ENCODE measurements at regions not wholly inside any gene's neighbourhood (a gene's known extent, or its start where the extent isn't known, plus 50 kb on each side); places are given as distances from the start of the nearest gene placed in this dataset.

DNA sequence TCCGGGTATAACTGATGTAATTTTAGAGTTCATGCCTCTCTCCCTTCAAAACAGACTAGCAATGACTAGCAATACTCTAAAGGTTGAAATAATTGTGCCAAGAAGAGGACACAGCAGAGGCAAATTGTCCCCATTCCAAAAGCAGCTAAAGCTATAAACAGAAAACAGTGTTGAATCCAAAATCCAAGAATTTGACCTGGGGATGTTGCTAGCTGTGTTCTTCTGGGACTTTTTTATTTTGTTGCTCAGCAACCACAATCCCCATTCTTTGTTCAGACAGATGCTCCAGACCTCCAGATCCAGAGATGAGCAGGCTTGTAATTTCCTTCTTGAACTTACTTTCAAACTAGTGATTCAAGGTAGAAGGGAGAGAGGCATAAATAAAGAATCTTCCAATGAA lies 191.5 kb downstream of the FOXB1 start:
- no peak overlapping the region for H3K4me3 ChIP-seq (ENCODE audit: low read length)
- no peak for DNase-seq (ENCODE audit: low read depth)
- TF ChIP-seq, protein P1, sequence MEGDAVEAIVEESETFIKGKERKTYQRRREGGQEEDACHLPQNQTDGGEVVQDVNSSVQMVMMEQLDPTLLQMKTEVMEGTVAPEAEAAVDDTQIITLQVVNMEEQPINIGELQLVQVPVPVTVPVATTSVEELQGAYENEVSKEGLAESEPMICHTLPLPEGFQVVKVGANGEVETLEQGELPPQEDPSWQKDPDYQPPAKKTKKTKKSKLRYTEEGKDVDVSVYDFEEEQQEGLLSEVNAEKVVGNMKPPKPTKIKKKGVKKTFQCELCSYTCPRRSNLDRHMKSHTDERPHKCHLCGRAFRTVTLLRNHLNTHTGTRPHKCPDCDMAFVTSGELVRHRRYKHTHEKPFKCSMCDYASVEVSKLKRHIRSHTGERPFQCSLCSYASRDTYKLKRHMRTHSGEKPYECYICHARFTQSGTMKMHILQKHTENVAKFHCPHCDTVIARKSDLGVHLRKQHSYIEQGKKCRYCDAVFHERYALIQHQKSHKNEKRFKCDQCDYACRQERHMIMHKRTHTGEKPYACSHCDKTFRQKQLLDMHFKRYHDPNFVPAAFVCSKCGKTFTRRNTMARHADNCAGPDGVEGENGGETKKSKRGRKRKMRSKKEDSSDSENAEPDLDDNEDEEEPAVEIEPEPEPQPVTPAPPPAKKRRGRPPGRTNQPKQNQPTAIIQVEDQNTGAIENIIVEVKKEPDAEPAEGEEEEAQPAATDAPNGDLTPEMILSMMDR (conservative IDR thresholded peaks at IDR 0.05; ENCODE audit: low read depth, low read length), result no peak

DNA sequence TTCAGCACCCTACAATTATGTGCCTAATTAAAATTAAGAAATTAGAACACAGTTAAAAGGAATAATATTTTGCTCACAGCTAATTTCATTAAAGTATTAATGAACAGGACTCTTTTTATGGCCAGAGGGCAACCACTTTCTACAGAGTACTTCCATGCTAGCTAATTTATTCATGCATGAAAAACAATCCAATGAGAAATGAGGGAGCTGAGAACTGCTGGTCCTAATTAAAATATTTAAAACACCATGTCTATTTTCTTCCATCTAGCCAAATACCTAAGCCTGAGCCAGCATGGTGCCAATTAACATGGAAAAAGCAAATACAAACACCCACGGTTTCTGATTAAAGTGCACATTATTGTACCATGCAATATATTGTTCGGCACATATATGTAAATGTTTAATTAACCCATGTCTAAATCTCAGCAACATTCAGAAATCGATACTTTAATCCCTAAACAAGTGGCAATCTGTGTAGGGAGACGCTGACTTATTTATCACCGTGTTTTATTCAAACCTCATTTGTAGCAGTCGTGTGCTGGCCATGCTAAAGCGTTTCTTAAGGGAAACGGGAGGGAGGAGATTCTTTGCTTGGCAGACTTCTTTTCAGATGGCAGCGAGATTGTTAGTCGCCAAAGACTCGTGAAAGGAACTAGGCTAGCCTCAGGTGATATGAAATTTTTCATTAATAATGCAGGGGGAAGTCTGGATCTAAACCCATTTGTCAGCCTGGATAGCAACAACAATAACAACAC lies 193.5 kb downstream of the ANXA2 start:
- no peak overlapping the region for H3K4me3 ChIP-seq (ENCODE audit: low read length)
- no peak for DNase-seq (ENCODE audit: low read depth)
- TF ChIP-seq, protein P1 (conservative IDR thresholded peaks at IDR 0.05; ENCODE audit: low read depth, low read length), result no peak

DNA sequence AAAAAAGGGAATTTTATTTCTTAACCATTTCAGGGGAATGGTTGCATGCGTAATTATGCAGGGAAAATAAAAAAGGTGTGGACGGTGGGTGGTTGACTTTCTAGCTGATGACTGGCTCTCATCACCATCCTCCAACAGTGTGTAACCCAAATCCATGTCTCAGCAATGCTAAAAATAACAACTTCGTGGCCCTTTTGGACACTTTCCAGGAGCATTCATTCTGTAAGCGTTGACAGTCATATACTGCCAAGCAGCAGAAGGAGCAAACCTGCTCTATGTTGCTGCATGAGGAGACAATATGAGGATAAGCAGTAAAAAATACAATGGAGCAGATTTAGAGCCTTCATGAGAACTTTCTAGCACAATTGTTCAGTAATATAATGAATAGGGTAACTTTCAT lies 189.1 kb downstream of the ANXA2 start:
- TF ChIP-seq, protein P1 (conservative IDR thresholded peaks at IDR 0.05; ENCODE audit: low read depth, low read length), result no peak
- DNase-seq (ENCODE audit: low read depth), result no peak
- no peak overlapping the region for H3K4me3 ChIP-seq (ENCODE audit: low read length)

DNA sequence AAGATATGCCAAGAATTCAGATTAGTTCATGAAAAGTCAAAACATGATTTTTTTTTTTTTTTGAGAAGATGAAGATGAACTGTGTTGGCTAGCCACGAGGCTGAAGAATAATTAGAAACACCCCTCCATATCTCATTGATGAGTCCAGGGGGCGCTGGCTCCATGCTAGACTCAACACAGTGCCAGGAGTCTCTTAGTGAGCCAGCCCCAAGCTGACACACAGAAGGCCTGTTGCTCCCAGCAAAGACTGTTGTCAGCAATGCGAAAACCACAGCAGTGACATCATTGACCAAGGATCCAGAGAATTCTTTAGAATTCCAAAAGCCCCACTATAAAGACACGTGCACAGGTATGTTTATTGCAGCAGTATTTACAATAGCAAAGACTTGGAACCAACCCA lies 185.2 kb downstream of the ANXA2 start:
- no peak overlapping the region for H3K4me3 ChIP-seq (ENCODE audit: low read length)
- TF ChIP-seq, protein P1 (conservative IDR thresholded peaks at IDR 0.05; ENCODE audit: low read depth, low read length), result no peak
- no peak for DNase-seq (ENCODE audit: low read depth)

DNA sequence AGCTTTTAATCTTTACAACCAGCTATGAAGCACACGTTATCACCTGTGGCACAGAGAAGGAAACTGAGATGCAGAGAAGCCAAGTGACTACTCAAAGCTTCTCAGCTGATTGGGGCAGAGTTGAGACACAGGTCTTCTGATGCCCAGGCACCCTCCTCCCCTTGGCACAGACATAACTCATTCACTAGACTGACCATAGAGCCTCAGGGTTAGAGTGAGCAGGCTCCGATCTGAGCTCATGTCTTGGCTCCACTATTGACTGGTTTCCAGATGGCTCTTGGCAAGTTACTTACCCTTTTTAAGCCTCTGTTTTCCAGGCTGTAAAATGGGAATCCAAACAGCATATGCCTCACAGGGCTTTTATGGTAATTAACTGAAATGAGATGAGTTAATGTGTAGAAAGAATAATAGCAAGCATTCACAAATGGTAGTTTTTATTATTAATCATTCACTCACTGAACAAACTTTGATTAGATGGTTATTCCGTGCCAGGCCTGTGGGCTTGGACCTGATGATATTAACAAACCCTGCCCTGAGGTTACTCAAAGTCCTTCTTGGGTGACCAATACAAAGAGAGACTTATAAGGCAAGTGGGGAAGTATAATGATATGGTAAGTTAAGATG lies 184.3 kb downstream of the ANXA2 start:
- no peak for DNase-seq (ENCODE audit: low read depth)
- no peak overlapping the region for H3K4me3 ChIP-seq (ENCODE audit: low read length)
- TF ChIP-seq, protein P1 (conservative IDR thresholded peaks at IDR 0.05; ENCODE audit: low read depth, low read length), result no peak

DNA sequence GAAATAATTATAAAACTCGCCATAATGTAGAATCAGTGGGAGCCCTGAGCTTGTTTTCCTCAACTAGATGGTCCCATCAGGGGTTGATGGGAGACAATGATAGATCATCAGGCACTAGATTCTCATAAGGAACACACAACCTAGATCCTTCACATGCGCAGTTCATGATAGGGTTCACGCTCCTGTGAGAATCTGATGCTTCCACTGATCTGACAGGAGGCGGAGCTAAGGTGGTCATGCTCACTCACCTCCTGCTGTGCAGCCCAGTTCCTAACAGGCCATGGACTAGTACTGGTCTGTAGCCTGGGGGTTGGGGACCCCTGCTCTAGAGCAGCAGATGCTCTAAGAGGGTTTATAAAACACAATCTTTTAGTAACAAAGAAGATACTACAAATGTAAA lies 183.6 kb downstream of the ANXA2 start:
- H3K4me3 ChIP-seq (ENCODE audit: low read length), result no peak overlapping the region
- no peak for DNase-seq (ENCODE audit: low read depth)
- TF ChIP-seq, protein P1 (conservative IDR thresholded peaks at IDR 0.05; ENCODE audit: low read depth, low read length), result no peak

Data from retinal pigment epithelial cell (primary cell).